GM21447 (cell line): ENCODE measurements at regions not wholly inside any gene's neighbourhood (a gene's known extent, or its start where the extent isn't known, plus 50 kb on each side); places are given as distances from the start of the nearest gene placed in this dataset.

Source experiments
- ATAC-seq: cut with Tn5 transposase; IDR thresholded peaks from one replicate; pipeline ENCODE4 v1.9.1; 2021; ENCODE audit not compliant: unreplicated experiment

GRCh38 chr6:2505624-2506023, 245.1 kb downstream of the MYLK4 start:
- no peak for ATAC-seq

GRCh38 chr6:2504495-2505064, 246.1 kb downstream of the MYLK4 start:
- ATAC-seq: no peak

- no peak for ATAC-seq
Measured at GRCh38 chr6:2503816-2504494, 246.8 kb downstream of the MYLK4 start.

DNA sequence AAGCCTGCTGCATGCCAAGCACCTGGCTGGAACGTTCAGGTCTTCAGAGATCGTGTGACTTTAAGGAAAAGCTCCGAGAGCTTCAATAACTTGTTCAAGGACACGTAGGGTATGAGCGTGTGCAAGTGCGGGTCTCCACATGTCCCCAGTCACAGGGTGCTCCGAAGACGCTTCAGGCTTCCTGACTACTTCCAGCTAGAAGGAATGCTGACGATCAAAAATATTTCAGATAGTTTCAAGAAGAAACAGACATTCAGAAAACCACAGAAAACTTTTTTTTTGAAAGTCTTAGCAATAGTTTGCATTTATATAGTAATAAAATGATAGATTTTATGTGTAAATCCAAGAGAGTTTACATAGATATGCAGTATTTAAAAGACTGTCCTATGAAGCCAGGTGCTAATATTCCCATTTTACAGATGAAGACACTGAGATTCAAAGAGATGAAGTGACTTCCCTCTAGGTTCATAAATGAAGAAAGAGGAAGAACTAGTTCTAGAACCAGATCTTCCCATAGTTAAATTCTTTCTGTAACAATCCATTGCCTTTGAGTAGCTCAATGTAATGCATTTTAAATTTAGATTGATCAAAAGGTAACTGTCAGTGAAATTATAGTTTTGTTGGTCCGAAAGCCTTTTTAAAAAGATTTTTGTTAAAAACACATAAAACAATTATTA, 247.6 kb downstream of the MYLK4 start:
- no peak for ATAC-seq

GRCh38 chr6:2502096-2502997, 248.4 kb downstream of the MYLK4 start:
- ATAC-seq: no peak

GRCh38 chr6:2497922-2498623, 252.6 kb downstream of the MYLK4 start:
- ATAC-seq: no peak

- no peak for ATAC-seq
Measured at GRCh38 chr6:2496291-2496690, 250.9 kb upstream of the GMDS start.

- no peak for ATAC-seq
Measured at GRCh38 chr6:2492686-2493523, 247.5 kb upstream of the GMDS start.

GRCh38 chr6:2491137-2491536, 245.7 kb upstream of the GMDS start:
- no peak for ATAC-seq

GRCh38 chr6:2488578-2488977, 243.2 kb upstream of the GMDS start:
- no peak for ATAC-seq

- no peak for ATAC-seq
Measured at GRCh38 chr6:2485116-2485515, 239.7 kb upstream of the GMDS start.

DNA sequence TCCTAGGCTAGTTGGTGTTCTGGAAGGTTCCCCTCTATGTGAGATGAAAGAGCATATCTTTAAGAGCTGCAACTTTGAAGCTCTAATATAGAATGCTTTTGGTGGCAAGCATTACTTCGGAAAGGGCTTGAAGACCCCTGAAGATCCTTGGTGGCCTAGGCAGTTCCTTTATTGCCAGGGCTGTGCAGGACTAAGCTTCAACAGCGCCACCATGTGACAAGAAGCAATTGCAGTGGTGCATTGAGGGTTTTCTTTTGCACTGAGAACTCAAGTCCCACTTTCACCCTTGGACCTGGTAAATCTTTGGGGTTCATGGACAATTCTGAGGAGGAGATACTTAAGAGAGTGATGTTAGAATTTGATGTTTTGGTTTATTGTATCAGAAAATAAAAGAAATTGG, 237.4 kb upstream of the GMDS start:
- no peak for ATAC-seq

DNA sequence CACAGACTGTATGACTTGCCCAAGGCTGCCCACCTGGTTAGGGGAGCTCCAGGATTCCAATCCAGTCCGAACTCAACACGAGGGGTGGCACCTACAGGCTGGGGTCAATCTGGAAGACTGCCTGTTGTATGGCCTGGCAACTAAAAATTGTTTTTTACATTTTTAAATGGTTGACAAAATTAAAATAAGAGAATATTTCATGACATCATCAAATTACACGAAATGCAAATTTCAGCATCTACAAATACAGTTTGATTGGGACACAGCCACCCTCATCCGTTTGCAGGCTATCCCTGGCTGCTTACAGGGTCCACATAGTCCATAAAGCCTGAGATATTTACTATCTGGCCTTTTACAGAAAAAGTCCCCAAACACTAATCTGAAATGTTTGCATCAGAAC, 235.9 kb upstream of the GMDS start:
- no peak for ATAC-seq

- no peak for ATAC-seq
Measured at GRCh38 chr6:2480267-2480966, 235.0 kb upstream of the GMDS start.

GRCh38 chr6:2478200-2478599, 232.8 kb upstream of the GMDS start:
- no peak for ATAC-seq

DNA sequence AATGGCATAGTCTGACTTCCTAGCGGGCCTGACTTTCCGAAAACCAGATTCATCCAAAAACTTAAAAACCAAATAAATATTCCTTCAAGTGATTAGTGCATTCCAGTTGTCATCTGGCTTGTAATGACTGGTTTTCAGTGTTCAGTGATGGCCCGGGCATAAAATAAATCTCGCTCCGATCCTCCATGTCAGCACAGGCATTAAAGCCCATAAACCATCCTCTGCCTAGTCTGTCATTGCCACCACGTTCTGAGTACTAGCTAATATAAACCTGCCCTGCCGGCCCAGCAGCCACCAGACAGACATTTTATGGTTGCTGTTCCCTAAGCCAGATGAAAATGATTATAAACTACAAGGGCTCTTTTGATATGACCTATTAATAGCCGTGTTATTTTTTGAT, 232.3 kb upstream of the GMDS start:
- ATAC-seq: no peak

- ATAC-seq: no peak
Measured at GRCh38 chr6:2477250-2477649, 231.8 kb upstream of the GMDS start.

GRCh38 chr6:2476376-2476775, 231.0 kb upstream of the GMDS start:
- ATAC-seq: no peak

GRCh38 chr6:2471472-2471871, 226.1 kb upstream of the GMDS start:
- ATAC-seq: no peak
